ENCODE measurements at regions not wholly inside any gene's neighbourhood (a gene's known extent, or its start where the extent isn't known, plus 50 kb on each side); places are given as distances from the start of the nearest gene placed in this dataset.

GRCh38 chr12:17322090-17322489 is 716.1 kb upstream of the LMO3 start:
- TF ChIP-seq EZH2 (IDR thresholded peaks at IDR 0.05; ENCODE audit: borderline replicate concordance, low read length), result no peak
- TF ChIP-seq CTCF (IDR thresholded peaks at IDR 0.05; ENCODE audit: low read length), result no peak
- Histone ChIP-seq H3K36me3 (ENCODE audit: insufficient read depth, low read length) (no peaks in the 10 kb centered on the region), H3K79me2 (ENCODE audit: insufficient read depth, low read length) (no peaks in the 10 kb centered on the region), H4K20me1 (ENCODE audit: insufficient read depth, low read length) (no peaks in the 10 kb centered on the region), H3K9ac (ENCODE audit: low read length) (no peak overlapping the region), H3K4me3 (ENCODE audit: low read depth, low read length, poor library complexity, severe bottlenecking) (no peak overlapping the region), H3K9me3 (ENCODE audit: low read length) (no peaks in the 10 kb centered on the region), H2AFZ (ENCODE audit: low read length) (no peak overlapping the region), H3K4me2 (ENCODE audit: low read length) (no peak overlapping the region), H3K27ac (ENCODE audit: low read depth, low read length, poor library complexity, severe bottlenecking) (no peak overlapping the region), H3F3A (ENCODE audit: insufficient read depth, low read length) (no peaks in the 10 kb centered on the region), H3K27me3 (ENCODE audit: insufficient read depth, low read length) (no peaks in the 10 kb centered on the region), H3K4me1 (ENCODE audit: insufficient read depth, low read length, severe bottlenecking) (no peaks in the 10 kb centered on the region), H3K9me2 (ENCODE audit: low read depth, low read length) (no peaks in the 10 kb centered on the region)

- H3K27ac ChIP-seq (ENCODE audit: low read depth, low read length, poor library complexity, severe bottlenecking), result no peak overlapping the region
- H3K4me3 ChIP-seq (ENCODE audit: low read depth, low read length, poor library complexity, severe bottlenecking), result no peak overlapping the region
- H2AFZ ChIP-seq (ENCODE audit: low read length), result no peak overlapping the region
- no peaks in the 10 kb centered on the region for H3K27me3 ChIP-seq (ENCODE audit: insufficient read depth, low read length)
- H3K4me2 ChIP-seq (ENCODE audit: low read length), result no peak overlapping the region
- no peaks in the 10 kb centered on the region for H3K4me1 ChIP-seq (ENCODE audit: insufficient read depth, low read length, severe bottlenecking)
- H3K79me2 ChIP-seq (ENCODE audit: insufficient read depth, low read length), result no peaks in the 10 kb centered on the region
- no peaks in the 10 kb centered on the region for H4K20me1 ChIP-seq (ENCODE audit: insufficient read depth, low read length)
- no peaks in the 10 kb centered on the region for H3F3A ChIP-seq (ENCODE audit: insufficient read depth, low read length)
- no peaks in the 10 kb centered on the region for H3K9me3 ChIP-seq (ENCODE audit: low read length)
- no peaks in the 10 kb centered on the region for H3K9me2 ChIP-seq (ENCODE audit: low read depth, low read length)
- TF ChIP-seq CTCF (IDR thresholded peaks at IDR 0.05; ENCODE audit: low read length), result no peak
- no peak for TF ChIP-seq EZH2 (IDR thresholded peaks at IDR 0.05; ENCODE audit: borderline replicate concordance, low read length)
- H3K9ac ChIP-seq (ENCODE audit: low read length), result no peak overlapping the region
- no peaks in the 10 kb centered on the region for H3K36me3 ChIP-seq (ENCODE audit: insufficient read depth, low read length)
Observed at GRCh38 chr12:17304503-17305347, 698.8 kb upstream of the LMO3 start.

- Histone ChIP-seq H3K9me3 (ENCODE audit: low read length) (no peaks in the 10 kb centered on the region), H3K4me1 (ENCODE audit: insufficient read depth, low read length, severe bottlenecking) (no peaks in the 10 kb centered on the region), H3K4me3 (ENCODE audit: low read depth, low read length, poor library complexity, severe bottlenecking) (no peak overlapping the region), H3K27ac (ENCODE audit: low read depth, low read length, poor library complexity, severe bottlenecking) (no peak overlapping the region), H3K4me2 (ENCODE audit: low read length) (no peak overlapping the region), H3K9me2 (ENCODE audit: low read depth, low read length) (no peaks in the 10 kb centered on the region), H2AFZ (ENCODE audit: low read length) (no peak overlapping the region), H3K36me3 (ENCODE audit: insufficient read depth, low read length) (no peaks in the 10 kb centered on the region), H3K79me2 (ENCODE audit: insufficient read depth, low read length) (no peaks in the 10 kb centered on the region), H4K20me1 (ENCODE audit: insufficient read depth, low read length) (no peaks in the 10 kb centered on the region), H3F3A (ENCODE audit: insufficient read depth, low read length) (no peaks in the 10 kb centered on the region), H3K9ac (ENCODE audit: low read length) (no peak overlapping the region), H3K27me3 (ENCODE audit: insufficient read depth, low read length) (no peaks in the 10 kb centered on the region)
- TF ChIP-seq EZH2 (IDR thresholded peaks at IDR 0.05; ENCODE audit: borderline replicate concordance, low read length), result no peak
- TF ChIP-seq CTCF (IDR thresholded peaks at IDR 0.05; ENCODE audit: low read length), result no peak
Observed at GRCh38 chr12:17302001-17302400, 696.0 kb upstream of the LMO3 start.
